Mesothelial cell of epicardium (in vitro differentiated cells): ENCODE measurements at regions not wholly inside any gene's neighbourhood (a gene's known extent, or its start where the extent isn't known, plus 50 kb on each side); places are given as distances from the start of the nearest gene placed in this dataset.

ENCODE experiments used
- DNase-seq, 2 experiments: peaks; one replicate each; pipeline ENCODE4 v3.0.0; 2021; ENCODE audit warnings: low spot score in 2 of 2; ENCODE audit not compliant: unreplicated experiment in 2 of 2
- H3K27ac Mint-ChIP-seq: 2 replicates; pipeline ENCODE4 v1.8.0; 2021; ENCODE audit warnings: mixed read lengths
- H3K27me3 Mint-ChIP-seq: 2 replicates; pipeline ENCODE4 v1.8.0; 2021; ENCODE audit warnings: low read depth, mixed read lengths
- H3K36me3 Mint-ChIP-seq: 2 replicates; pipeline ENCODE4 v1.8.0; 2021; ENCODE audit warnings: mixed read lengths
- H3K4me1 Mint-ChIP-seq: 2 replicates; pipeline ENCODE4 v1.8.0; 2021; ENCODE audit warnings: mixed read lengths
- H3K4me3 Mint-ChIP-seq: 2 replicates; pipeline ENCODE4 v1.8.0; 2021; ENCODE audit warnings: mild to moderate bottlenecking, moderate library complexity, mixed read lengths
- H3K9me3 Mint-ChIP-seq: 2 replicates; pipeline ENCODE4 v1.8.0; 2021; ENCODE audit warnings: mixed read lengths
- TF ChIP-seq, protein P1 (sequence below): fragments of 200-600 bp; sonication (generic); IDR thresholded peaks from one replicate; pipeline ENCODE4 v1.5.0; 2021; ENCODE audit warnings: antibody characterized with exemption; ENCODE audit not compliant: unreplicated experiment

DNA sequence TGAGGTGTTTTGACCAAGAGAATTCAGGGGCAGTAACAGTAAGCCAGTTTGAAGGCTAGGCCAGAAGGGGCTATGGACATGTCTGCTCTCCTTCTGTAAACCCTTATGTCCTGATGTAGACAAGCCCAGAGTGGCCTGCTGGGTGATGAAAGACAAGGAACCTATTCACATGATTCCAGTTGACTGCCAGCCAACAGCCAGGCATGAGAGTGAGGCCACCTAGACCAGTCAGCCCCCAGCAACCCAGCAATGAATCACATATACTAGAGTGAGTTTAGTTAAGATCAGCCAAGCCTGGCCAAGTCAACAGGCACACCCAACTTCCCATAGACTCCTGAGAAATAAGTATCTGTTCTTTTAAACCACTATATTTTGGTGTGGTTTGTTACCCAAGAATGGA lies 1889.7 kb upstream of the CELF4 start:
- Mint-ChIP-seq H3K27me3 (no peaks in the 10 kb centered on the region), H3K4me3 (no peak overlapping the region), H3K4me1 (peaks cover 8% of the 10 kb centered on the region), H3K9me3 (peaks cover 6% of the 10 kb centered on the region), H3K36me3 (no peaks in the 10 kb centered on the region), H3K27ac (no peak overlapping the region)
- DNase-seq, result no peak
- TF ChIP-seq, protein P1, sequence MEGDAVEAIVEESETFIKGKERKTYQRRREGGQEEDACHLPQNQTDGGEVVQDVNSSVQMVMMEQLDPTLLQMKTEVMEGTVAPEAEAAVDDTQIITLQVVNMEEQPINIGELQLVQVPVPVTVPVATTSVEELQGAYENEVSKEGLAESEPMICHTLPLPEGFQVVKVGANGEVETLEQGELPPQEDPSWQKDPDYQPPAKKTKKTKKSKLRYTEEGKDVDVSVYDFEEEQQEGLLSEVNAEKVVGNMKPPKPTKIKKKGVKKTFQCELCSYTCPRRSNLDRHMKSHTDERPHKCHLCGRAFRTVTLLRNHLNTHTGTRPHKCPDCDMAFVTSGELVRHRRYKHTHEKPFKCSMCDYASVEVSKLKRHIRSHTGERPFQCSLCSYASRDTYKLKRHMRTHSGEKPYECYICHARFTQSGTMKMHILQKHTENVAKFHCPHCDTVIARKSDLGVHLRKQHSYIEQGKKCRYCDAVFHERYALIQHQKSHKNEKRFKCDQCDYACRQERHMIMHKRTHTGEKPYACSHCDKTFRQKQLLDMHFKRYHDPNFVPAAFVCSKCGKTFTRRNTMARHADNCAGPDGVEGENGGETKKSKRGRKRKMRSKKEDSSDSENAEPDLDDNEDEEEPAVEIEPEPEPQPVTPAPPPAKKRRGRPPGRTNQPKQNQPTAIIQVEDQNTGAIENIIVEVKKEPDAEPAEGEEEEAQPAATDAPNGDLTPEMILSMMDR, result no peak

DNA sequence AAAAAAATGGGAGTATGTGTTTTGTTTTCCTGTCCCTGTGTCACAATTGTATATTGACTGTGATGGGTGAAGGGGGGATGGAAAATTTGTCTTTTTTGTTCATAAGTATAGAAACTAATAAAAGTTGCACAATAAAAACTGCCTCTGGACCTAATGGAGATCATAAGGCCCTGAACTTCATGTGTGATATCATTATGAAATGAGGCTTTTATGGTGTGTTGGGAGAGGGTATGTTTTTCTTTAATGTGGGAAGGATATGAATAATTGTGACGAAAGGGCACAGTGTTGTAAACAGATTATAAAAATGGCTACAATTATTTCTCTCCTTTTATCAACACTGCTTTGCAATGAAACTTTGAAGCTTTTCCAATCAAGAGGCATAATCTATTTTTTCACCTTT lies 1889.3 kb upstream of the CELF4 start:
- Mint-ChIP-seq H3K9me3 (peaks cover 6% of the 10 kb centered on the region), H3K27ac (no peak overlapping the region), H3K36me3 (no peaks in the 10 kb centered on the region)

DNA sequence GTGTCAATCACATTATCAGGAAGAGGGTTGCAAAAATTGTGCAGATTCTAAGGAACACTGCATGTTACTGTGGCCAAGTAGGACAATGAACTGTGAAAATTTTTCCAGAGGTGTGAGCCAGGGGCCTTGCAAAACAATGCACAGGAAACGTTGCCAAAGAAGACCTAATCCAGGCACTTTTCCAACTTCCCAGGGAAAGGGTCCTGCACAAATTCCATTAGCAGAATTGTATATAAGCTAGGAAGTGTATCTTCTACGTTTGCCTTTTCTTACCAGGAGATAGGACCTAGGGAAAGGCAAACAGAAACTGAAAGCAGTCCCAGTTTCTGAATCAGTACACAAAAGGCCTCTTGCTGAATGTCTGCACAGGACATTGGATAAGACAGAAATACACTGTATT lies 1888.3 kb upstream of the CELF4 start:
- TF ChIP-seq, protein P1, result no peak
- Mint-ChIP-seq H3K4me3 (no peak overlapping the region), H3K4me1 (peaks cover 8% of the 10 kb centered on the region), H3K27ac (no peak overlapping the region), H3K36me3 (no peaks in the 10 kb centered on the region), H3K9me3 (peaks cover 6% of the 10 kb centered on the region), H3K27me3 (no peaks in the 10 kb centered on the region)
- DNase-seq, result no peak

More for the DNA sequence above, 1889.3 kb upstream of the CELF4 start:
- TF ChIP-seq, protein P1, result no peak
- no peaks in the 10 kb centered on the region for H3K27me3 Mint-ChIP-seq
- peaks cover 8% of the 10 kb centered on the region for H3K4me1 Mint-ChIP-seq
- DNase-seq, result no peak
- H3K4me3 Mint-ChIP-seq, result no peak overlapping the region

DNA sequence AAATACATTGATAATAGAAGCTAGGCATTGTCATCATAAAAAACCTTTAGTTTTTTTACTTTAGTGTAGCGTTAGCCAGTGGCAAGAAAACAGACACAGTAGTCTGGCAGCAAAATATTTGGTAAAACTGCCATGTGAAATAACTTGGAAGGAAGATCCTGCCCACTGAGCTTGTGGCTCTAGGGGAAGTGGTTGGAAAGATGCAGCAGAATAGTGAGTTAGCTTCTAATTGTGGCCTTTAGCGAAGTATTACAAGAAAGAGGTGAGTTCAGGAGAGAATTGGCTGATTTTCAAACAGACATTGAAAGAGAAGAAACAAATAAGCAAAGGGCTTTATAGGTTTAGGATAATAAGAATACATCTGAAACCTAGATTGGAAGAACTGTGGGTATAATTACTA lies 1887.8 kb upstream of the CELF4 start:
- TF ChIP-seq, protein P1, result no peak
- Mint-ChIP-seq H3K4me3 (no peak overlapping the region), H3K9me3 (peaks cover under 1% of the 10 kb centered on the region), H3K27ac (no peak overlapping the region), H3K27me3 (no peaks in the 10 kb centered on the region), H3K36me3 (no peaks in the 10 kb centered on the region), H3K4me1 (peaks cover 8% of the 10 kb centered on the region)
- no peak for DNase-seq

DNA sequence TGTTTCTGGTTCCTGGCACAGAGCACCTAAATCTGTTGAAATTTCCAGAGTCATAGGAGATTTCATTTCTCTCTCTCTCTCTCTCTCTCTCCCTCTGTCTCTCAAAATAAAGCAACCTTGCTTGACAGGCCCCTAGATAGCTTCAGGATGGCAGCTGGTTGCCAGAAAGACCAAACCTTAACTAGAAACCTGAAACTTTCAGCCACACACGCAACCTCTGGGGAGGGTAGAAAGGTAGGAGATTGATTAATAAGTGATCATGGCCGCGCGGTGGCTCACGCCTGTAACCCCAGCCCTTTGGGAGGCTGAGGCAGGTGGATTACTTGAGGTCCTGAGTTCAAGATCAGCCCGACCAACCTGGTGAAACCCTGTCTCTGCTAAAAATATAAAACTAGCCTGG lies 1885.4 kb upstream of the CELF4 start:
- peaks cover 7% of the 10 kb centered on the region for H3K9me3 Mint-ChIP-seq
- H3K4me1 Mint-ChIP-seq, result peaks cover 8% of the 10 kb centered on the region
- no peak for DNase-seq
- no peak overlapping the region for H3K4me3 Mint-ChIP-seq
- no peaks in the 10 kb centered on the region for H3K27me3 Mint-ChIP-seq
- no peaks in the 10 kb centered on the region for H3K36me3 Mint-ChIP-seq
- no peak overlapping the region for H3K27ac Mint-ChIP-seq
- TF ChIP-seq, protein P1, result no peak

DNA sequence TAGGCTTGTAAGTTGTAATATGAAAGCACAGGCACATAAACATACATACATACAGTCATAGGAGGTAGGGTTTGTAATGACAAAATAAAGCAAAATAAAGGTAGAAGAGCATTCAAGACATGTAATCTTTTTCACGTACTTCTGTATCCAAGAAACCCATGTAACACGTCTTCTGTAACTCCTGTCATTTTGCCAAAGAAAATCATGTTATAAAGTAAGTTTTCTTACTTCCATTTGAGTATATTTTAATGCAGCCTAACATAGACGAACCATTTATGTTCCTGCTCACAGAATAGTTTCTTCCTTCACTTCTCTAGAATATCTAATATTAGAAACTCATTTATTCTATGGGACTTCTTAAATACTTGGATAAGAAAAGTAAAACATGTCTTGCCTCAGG lies 1884.0 kb upstream of the CELF4 start:
- TF ChIP-seq, protein P1, result no peak
- Mint-ChIP-seq H3K9me3 (peaks cover 8% of the 10 kb centered on the region), H3K27me3 (no peaks in the 10 kb centered on the region), H3K36me3 (no peaks in the 10 kb centered on the region), H3K4me3 (no peak overlapping the region), H3K27ac (no peak overlapping the region), H3K4me1 (peaks cover 8% of the 10 kb centered on the region)
- no peak for DNase-seq
